Renal cortical epithelial cell (primary cell): ENCODE measurements at regions not wholly inside any gene's neighbourhood (a gene's known extent, or its start where the extent isn't known, plus 50 kb on each side); places are given as distances from the start of the nearest gene placed in this dataset.
"Not testable (repeated sequence)": the region's sequence is repeated elsewhere in the genome, so short reads cannot be mapped to it uniquely, and the experiment has no call there.

Source experiments
- DNase-seq: peaks from one replicate; pipeline ENCODE4 v3.0.0-alpha.2; 2011; ENCODE audit warnings: low read depth

GRCh38 chrX:38940547-38940946 is 139.3 kb downstream of the MID1IP1 start:
- no peak for DNase-seq

GRCh38 chrX:38941675-38942074 is 140.4 kb downstream of the MID1IP1 start:
- no peak for DNase-seq

- DNase-seq = no peak
Measured at GRCh38 chrX:38943120-38943519, 141.9 kb downstream of the MID1IP1 start.

- no peak for DNase-seq
Measured at GRCh38 chrX:38948046-38948445, 146.8 kb downstream of the MID1IP1 start.

GRCh38 chrX:38954520-38954919 is 153.3 kb downstream of the MID1IP1 start:
- DNase-seq = no peak

GRCh38 chrX:38959736-38960135 is 158.5 kb downstream of the MID1IP1 start:
- no peak for DNase-seq

- no peak for DNase-seq
Measured at GRCh38 chrX:38960137-38960536, 158.9 kb downstream of the MID1IP1 start.

GRCh38 chrX:38961936-38962335 is 160.7 kb downstream of the MID1IP1 start:
- no peak for DNase-seq

- DNase-seq = not testable (repeated sequence)
Measured at GRCh38 chrX:38963244-38963643, 162.0 kb downstream of the MID1IP1 start.

- no peak for DNase-seq
Measured at GRCh38 chrX:38965888-38966287, 164.6 kb downstream of the MID1IP1 start.

- DNase-seq = no peak
Measured at GRCh38 chrX:38968344-38969216, 167.3 kb downstream of the MID1IP1 start.

GRCh38 chrX:38970074-38970473 is 168.8 kb downstream of the MID1IP1 start:
- DNase-seq = no peak

- DNase-seq = no peak
Measured at GRCh38 chrX:38970845-38971244, 169.6 kb downstream of the MID1IP1 start.

GRCh38 chrX:38973322-38973721 is 172.1 kb downstream of the MID1IP1 start:
- no peak for DNase-seq

GRCh38 chrX:38974542-38974941 is 173.3 kb downstream of the MID1IP1 start:
- DNase-seq = no peak

- DNase-seq = no peak
Measured at GRCh38 chrX:38975368-38975942, 174.2 kb downstream of the MID1IP1 start.

GRCh38 chrX:38982370-38982769 is 181.1 kb downstream of the MID1IP1 start:
- no peak for DNase-seq

GRCh38 chrX:38982843-38983242 is 181.6 kb downstream of the MID1IP1 start:
- DNase-seq = no peak

- peak; percentile 13 for DNase-seq
Measured at GRCh38 chrX:38985375-38985774, 184.1 kb downstream of the MID1IP1 start.

- no peak for DNase-seq
Measured at GRCh38 chrX:38985945-38986344, 184.7 kb downstream of the MID1IP1 start.

- DNase-seq = no peak
Measured at GRCh38 chrX:38986586-38986985, 185.3 kb downstream of the MID1IP1 start.

GRCh38 chrX:38987198-38987651 is 186.0 kb downstream of the MID1IP1 start:
- DNase-seq = no peak

- DNase-seq = no peak
Measured at GRCh38 chrX:38988301-38988700, 187.0 kb downstream of the MID1IP1 start.
